ENCODE measurements at regions not wholly inside any gene's neighbourhood (a gene's known extent, or its start where the extent isn't known, plus 50 kb on each side); places are given as distances from the start of the nearest gene placed in this dataset.

- TF ChIP-seq POLR2A (IDR thresholded peaks at IDR 0.05; ENCODE audit: low read length) (no peak), GATA1 (IDR thresholded peaks at IDR 0.05; ENCODE audit: low read depth, low read length) (no peak)
These were observed 57.6 kb upstream of the URI1 start for GRCh38 chr19:29884466-29884865.

Measured in erythroblast (primary cell).